GM23338 (cell line): ENCODE measurements at regions not wholly inside any gene's neighbourhood (a gene's known extent, or its start where the extent isn't known, plus 50 kb on each side); places are given as distances from the start of the nearest gene placed in this dataset.

Experiments used
- ATAC-seq: fragments of 200-7000 bp; cut with Tn5 transposase; 3 replicates; pipeline ENCODE4 v1.9.1; 2020
- DNase-seq: peaks from one replicate; pipeline ENCODE4 v3.0.0-alpha.2; 2015; ENCODE audit warnings: low spot score
- H2AFZ ChIP-seq: fragments of 200-600 bp; sonication (generic); 2 replicates; pipeline ENCODE4 v1.8.0; 2016; ENCODE audit warnings: antibody characterized with exemption, mild to moderate bottlenecking, moderate library complexity
- H3F3A ChIP-seq: fragments of 200-600 bp; sonication (generic); replicated peaks from 2 replicates; pipeline ENCODE4 v1.8.0; 2017; ENCODE audit warnings: antibody characterized with exemption, mixed run types, low read depth
- H3K27ac ChIP-seq: fragments of 200-600 bp; sonication (generic); 2 replicates; pipeline ENCODE4 v1.6.1; 2016; ENCODE audit warnings: low read depth
- H3K27me3 ChIP-seq: fragments of 200-600 bp; sonication (generic); 2 replicates; pipeline ENCODE4 v1.8.0; 2016; ENCODE audit warnings: mild to moderate bottlenecking, mixed run types, moderate library complexity; ENCODE audit not compliant: insufficient read depth
- H3K36me3 ChIP-seq: fragments of 200-600 bp; sonication (generic); 2 replicates; pipeline ENCODE4 v1.8.0; 2016; ENCODE audit warnings: mild to moderate bottlenecking; ENCODE audit not compliant: insufficient read depth
- H3K4me1 ChIP-seq: fragments of 200-600 bp; sonication (generic); 2 replicates; pipeline ENCODE4 v1.8.0; 2016; ENCODE audit warnings: mild to moderate bottlenecking, moderate library complexity; ENCODE audit not compliant: insufficient read depth
- H3K4me2 ChIP-seq: fragments of 200-600 bp; sonication (generic); 2 replicates; pipeline ENCODE4 v1.7.1; 2017; ENCODE audit warnings: mixed run types
- H3K4me3 ChIP-seq: fragments of 200-600 bp; sonication (generic); 2 replicates; pipeline ENCODE4 v1.6.1; 2016; ENCODE audit warnings: mixed run types
- H3K79me2 ChIP-seq: fragments of 200-600 bp; sonication (generic); replicated peaks from 2 replicates; pipeline ENCODE4 v1.8.0; 2017; ENCODE audit warnings: mild to moderate bottlenecking; ENCODE audit not compliant: insufficient read depth
- H3K9me2 ChIP-seq: fragments of 200-600 bp; sonication (generic); 2 replicates; pipeline ENCODE4 v1.8.0; 2017; ENCODE audit not compliant: insufficient read depth
- H4K20me1 ChIP-seq: fragments of 200-600 bp; sonication (generic); replicated peaks from 2 replicates; pipeline ENCODE4 v1.8.0; 2017; ENCODE audit warnings: mild to moderate bottlenecking; ENCODE audit not compliant: insufficient read depth
- H3K27ac Mint-ChIP-seq: 2 replicates; pipeline ENCODE4 v1.8.0; 2020; ENCODE audit warnings: inconsistent platforms, mild to moderate bottlenecking, moderate library complexity, mixed read lengths
- H3K27me3 Mint-ChIP-seq: 3 replicates; pipeline ENCODE4 v1.8.0; 2022; ENCODE audit warnings: low read depth, mild to moderate bottlenecking, moderate library complexity, mixed read lengths, inconsistent platforms; ENCODE audit not compliant: insufficient read depth, poor library complexity
- H3K36me3 Mint-ChIP-seq: 3 replicates; pipeline ENCODE4 v1.8.0; 2021; ENCODE audit warnings: low read depth, mild to moderate bottlenecking, inconsistent platforms, moderate library complexity, mixed read lengths
- H3K4me1 Mint-ChIP-seq: 3 replicates; pipeline ENCODE4 v1.8.0; 2020; ENCODE audit warnings: mild to moderate bottlenecking, inconsistent platforms, mixed read lengths
- H3K4me3 Mint-ChIP-seq: 3 replicates; pipeline ENCODE4 v1.8.0; 2021; ENCODE audit warnings: moderate library complexity, mild to moderate bottlenecking, inconsistent platforms, mixed read lengths
- H3K9me3 Mint-ChIP-seq: 3 replicates; pipeline ENCODE4 v1.8.0; 2020; ENCODE audit warnings: moderate library complexity, mild to moderate bottlenecking, inconsistent platforms, mixed read lengths
- EZH2 ChIP-seq: fragments of 200-600 bp; sonication (generic); IDR thresholded peaks from one replicate; pipeline ENCODE4 v1.8.0; 2017; ENCODE audit warnings: antibody characterized with exemption, mild to moderate bottlenecking, low read depth; ENCODE audit not compliant: unreplicated experiment
- JUNB ChIP-seq: IDR thresholded peaks from one replicate; pipeline ENCODE4 v1.6.1; 2016; ENCODE audit warnings: antibody characterized with exemption; ENCODE audit not compliant: unreplicated experiment
- NANOG ChIP-seq: IDR thresholded peaks from 2 replicates; pipeline ENCODE4 v1.6.1; 2016; ENCODE audit warnings: antibody characterized with exemption, borderline replicate concordance
- POLR2AphosphoS5 ChIP-seq: IDR thresholded peaks from 2 replicates; pipeline ENCODE4 v1.6.1; 2016; ENCODE audit warnings: antibody characterized with exemption, low read depth
- STAT1 ChIP-seq: IDR thresholded peaks from one replicate; pipeline ENCODE4 v1.6.1; 2016; ENCODE audit warnings: antibody characterized with exemption; ENCODE audit not compliant: unreplicated experiment
- ZNF114 ChIP-seq: fragments of 250-450 bp; sonication (Bioruptor Pico); IDR thresholded peaks from 2 replicates; pipeline ENCODE4 v1.5.0; 2020; ENCODE audit warnings: mild to moderate bottlenecking, moderate library complexity
- TF ChIP-seq, protein P1 (sequence below): IDR thresholded peaks from 2 replicates; pipeline ENCODE4 v1.6.1; 2016; ENCODE audit warnings: antibody characterized with exemption
- TF ChIP-seq, protein P2 (sequence below): fragments of 250-450 bp; sonication (Bioruptor Pico); IDR thresholded peaks from 2 replicates; pipeline ENCODE4 v1.5.0; 2020; ENCODE audit warnings: mild to moderate bottlenecking, moderate library complexity

DNA sequence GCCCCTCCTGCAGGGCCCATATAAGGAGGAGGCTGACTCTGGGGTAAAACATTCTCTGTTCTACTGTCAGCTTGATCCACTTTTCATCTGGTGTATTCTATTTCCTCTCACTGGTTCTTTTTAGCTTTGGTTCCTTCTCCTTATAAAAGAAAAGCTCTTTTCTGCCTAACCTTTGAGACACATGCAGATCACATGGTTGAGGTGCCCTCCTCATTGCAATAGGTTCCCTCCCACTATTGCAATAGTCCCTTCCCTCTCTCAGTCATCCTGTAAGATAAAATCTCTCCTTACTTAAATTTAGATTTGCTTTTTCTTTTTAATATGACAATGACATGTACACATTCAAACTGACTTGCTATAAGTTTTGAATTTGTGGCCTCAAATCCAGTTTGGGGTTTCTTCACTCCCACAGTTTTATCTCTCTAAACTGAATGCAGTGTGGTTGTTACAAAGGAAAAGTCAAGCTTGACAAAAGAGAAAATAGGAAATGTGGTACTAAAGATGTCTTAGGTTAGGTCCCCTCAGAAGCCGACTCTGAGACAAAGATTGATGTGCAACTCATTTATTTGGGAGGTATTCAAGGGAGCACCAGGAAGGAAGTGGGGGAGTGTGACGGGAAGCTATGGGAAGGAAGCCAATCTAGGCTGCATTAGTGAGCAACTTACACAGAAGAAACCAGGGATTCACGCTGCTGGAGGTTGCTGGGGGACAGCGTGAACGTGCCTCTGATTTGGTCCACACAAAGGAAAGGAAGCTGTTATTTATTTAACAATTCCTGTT, 127.6 kb upstream of the LINC00305 start (continued):
- no peak for TF ChIP-seq POLR2AphosphoS5
- TF ChIP-seq EZH2, result no peak
- no peak for TF ChIP-seq STAT1

DNA sequence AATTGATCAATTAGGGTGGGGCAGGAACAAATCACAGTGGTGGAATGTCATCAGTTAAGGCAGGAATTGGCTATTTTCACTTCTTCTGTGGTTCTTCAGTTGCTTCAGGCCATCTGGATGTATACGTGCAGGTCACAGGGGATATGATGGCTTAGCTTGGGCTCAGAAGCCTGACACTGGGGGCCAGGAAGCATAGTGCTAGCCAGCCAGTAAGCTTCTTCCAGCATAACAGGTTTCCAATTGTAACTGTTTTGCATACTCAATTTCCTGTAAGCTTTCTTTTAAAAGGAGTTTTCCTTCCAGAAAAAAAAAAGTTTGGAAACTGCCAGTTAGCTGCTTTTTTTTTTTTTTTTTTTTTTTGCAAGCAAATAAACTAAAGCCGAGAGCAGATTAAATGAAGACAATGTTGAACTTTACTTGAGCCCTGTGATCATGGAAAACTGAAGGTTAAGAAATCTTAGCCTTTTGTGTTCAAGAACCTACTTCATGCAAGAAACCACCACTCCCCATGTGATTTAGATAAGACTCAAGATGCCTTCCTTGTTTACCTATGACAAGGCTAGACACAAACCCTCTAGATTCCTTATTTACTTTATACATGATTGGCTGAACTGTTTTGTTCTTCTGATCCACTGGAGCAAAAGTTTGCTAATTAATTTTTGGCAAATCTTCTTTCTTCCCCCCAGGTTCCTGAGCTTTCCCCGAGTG, 126.9 kb upstream of the LINC00305 start:
- H3K79me2 ChIP-seq, result no peaks in the 10 kb centered on the region
- no peak for DNase-seq
- TF ChIP-seq, protein P1, sequence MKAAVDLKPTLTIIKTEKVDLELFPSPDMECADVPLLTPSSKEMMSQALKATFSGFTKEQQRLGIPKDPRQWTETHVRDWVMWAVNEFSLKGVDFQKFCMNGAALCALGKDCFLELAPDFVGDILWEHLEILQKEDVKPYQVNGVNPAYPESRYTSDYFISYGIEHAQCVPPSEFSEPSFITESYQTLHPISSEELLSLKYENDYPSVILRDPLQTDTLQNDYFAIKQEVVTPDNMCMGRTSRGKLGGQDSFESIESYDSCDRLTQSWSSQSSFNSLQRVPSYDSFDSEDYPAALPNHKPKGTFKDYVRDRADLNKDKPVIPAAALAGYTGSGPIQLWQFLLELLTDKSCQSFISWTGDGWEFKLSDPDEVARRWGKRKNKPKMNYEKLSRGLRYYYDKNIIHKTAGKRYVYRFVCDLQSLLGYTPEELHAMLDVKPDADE, result no peak
- no peak for ATAC-seq
- peaks cover 29% of the 10 kb centered on the region for H3K4me1 ChIP-seq
- H3K9me3 Mint-ChIP-seq, result peaks cover 29% of the 10 kb centered on the region
- H3K27ac ChIP-seq, result peak overlapping the region; percentile 87; the same call in 1 of the 2 replicates
- peaks cover 11% of the 10 kb centered on the region for H3K9me2 ChIP-seq
- 0 out of 2 replicates have a peak overlapping the region, but pooled peaks have one; percentile 2 for H3K4me2 ChIP-seq
- no peaks in the 10 kb centered on the region for H3K36me3 ChIP-seq
- H3K27me3 Mint-ChIP-seq, result peaks cover 5% of the 10 kb centered on the region
- no peaks in the 10 kb centered on the region for H3K27me3 ChIP-seq
- no peak overlapping the region for H3K4me3 ChIP-seq
- peaks cover 52% of the 10 kb centered on the region for H3K4me1 Mint-ChIP-seq
- peaks cover 5% of the 10 kb centered on the region; the same call in 1 of the 2 replicates for H3F3A ChIP-seq
- H3K27ac Mint-ChIP-seq, result peak overlapping the region; percentile 93
- no peak overlapping the region for H3K4me3 Mint-ChIP-seq
- no peaks in the 10 kb centered on the region for H4K20me1 ChIP-seq
- H3K36me3 Mint-ChIP-seq, result peaks cover 41% of the 10 kb centered on the region
- H2AFZ ChIP-seq, result no peak overlapping the region

DNA sequence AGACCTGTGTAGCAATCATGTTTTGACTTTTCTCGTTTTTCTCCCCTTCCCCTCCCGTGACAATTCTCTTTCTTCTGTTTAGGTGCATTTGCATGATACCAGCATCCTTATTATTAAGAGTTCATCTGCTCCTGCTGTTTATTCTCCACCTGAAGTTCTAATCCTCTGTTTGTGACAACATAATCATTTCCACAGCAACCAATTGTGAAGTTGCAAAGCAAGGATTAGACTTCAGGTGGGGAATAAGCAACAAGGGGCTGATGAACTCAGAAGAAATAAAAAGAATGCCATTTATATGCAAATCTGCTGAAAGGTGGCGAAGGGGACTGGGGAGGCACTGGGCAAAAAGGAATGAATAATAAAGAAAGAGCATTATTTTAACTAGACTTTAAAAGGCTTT, 124.8 kb upstream of the LINC00305 start:
- TF ChIP-seq NANOG (peak; percentile 36; the same call in 1 of the 2 replicates), ZNF114 (no peak), JUNB (no peak)
- TF ChIP-seq, protein P1, result no peak
- TF ChIP-seq, protein P2, sequence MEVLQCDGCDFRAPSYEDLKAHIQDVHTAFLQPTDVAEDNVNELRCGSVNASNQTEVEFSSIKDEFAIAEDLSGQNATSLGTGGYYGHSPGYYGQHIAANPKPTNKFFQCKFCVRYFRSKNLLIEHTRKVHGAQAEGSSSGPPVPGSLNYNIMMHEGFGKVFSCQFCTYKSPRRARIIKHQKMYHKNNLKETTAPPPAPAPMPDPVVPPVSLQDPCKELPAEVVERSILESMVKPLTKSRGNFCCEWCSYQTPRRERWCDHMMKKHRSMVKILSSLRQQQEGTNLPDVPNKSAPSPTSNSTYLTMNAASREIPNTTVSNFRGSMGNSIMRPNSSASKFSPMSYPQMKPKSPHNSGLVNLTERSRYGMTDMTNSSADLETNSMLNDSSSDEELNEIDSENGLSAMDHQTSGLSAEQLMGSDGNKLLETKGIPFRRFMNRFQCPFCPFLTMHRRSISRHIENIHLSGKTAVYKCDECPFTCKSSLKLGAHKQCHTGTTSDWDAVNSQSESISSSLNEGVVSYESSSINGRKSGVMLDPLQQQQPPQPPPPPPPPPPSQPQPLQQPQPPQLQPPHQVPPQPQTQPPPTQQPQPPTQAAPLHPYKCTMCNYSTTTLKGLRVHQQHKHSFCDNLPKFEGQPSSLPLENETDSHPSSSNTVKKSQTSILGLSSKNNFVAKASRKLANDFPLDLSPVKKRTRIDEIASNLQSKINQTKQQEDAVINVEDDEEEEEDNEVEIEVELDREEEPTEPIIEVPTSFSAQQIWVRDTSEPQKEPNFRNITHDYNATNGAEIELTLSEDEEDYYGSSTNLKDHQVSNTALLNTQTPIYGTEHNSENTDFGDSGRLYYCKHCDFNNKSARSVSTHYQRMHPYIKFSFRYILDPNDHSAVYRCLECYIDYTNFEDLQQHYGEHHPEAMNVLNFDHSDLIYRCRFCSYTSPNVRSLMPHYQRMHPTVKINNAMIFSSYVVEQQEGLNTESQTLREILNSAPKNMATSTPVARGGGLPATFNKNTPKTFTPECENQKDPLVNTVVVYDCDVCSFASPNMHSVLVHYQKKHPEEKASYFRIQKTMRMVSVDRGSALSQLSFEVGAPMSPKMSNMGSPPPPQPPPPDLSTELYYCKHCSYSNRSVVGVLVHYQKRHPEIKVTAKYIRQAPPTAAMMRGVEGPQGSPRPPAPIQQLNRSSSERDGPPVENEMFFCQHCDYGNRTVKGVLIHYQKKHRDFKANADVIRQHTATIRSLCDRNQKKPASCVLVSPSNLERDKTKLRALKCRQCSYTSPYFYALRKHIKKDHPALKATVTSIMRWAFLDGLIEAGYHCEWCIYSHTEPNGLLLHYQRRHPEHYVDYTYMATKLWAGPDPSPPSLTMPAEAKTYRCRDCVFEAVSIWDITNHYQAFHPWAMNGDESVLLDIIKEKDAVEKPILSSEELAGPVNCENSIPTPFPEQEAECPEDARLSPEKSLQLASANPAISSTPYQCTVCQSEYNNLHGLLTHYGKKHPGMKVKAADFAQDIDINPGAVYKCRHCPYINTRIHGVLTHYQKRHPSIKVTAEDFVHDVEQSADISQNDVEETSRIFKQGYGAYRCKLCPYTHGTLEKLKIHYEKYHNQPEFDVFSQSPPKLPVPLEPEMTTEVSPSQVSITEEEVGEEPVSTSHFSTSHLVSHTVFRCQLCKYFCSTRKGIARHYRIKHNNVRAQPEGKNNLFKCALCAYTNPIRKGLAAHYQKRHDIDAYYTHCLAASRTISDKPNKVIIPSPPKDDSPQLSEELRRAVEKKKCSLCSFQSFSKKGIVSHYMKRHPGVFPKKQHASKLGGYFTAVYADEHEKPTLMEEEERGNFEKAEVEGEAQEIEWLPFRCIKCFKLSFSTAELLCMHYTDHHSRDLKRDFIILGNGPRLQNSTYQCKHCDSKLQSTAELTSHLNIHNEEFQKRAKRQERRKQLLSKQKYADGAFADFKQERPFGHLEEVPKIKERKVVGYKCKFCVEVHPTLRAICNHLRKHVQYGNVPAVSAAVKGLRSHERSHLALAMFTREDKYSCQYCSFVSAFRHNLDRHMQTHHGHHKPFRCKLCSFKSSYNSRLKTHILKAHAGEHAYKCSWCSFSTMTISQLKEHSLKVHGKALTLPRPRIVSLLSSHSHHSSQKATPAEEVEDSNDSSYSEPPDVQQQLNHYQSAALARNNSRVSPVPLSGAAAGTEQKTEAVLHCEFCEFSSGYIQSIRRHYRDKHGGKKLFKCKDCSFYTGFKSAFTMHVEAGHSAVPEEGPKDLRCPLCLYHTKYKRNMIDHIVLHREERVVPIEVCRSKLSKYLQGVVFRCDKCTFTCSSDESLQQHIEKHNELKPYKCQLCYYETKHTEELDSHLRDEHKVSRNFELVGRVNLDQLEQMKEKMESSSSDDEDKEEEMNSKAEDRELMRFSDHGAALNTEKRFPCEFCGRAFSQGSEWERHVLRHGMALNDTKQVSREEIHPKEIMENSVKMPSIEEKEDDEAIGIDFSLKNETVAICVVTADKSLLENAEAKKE (CRISPR knock-in tag), result 0 out of 2 replicates have a peak, but pooled peaks have one; percentile 20
- Histone ChIP-seq H4K20me1 (no peaks in the 10 kb centered on the region), H3K79me2 (no peaks in the 10 kb centered on the region), H3K36me3 (no peaks in the 10 kb centered on the region), H3K4me3 (no peak overlapping the region), H2AFZ (no peak overlapping the region), H3F3A (peaks cover 5% of the 10 kb centered on the region; the same call in 1 of the 2 replicates), H3K27ac (peak overlapping the region; percentile 87), H3K27me3 (no peaks in the 10 kb centered on the region), H3K9me2 (peaks cover 11% of the 10 kb centered on the region), H3K4me2 (0 out of 2 replicates have a peak overlapping the region, but pooled peaks have one; percentile 31), H3K4me1 (peaks cover 29% of the 10 kb centered on the region)
- ATAC-seq (peak; percentile 91), DNase-seq (peak; percentile 75)
- H3K4me3 Mint-ChIP-seq, result 0 out of 3 replicates have a peak overlapping the region, but pooled peaks have one; percentile 1
- H3K9me3 Mint-ChIP-seq, result peaks cover 11% of the 10 kb centered on the region; the same call in 2 of the 3 replicates
- H3K27me3 Mint-ChIP-seq, result peaks cover 8% of the 10 kb centered on the region
- H3K27ac Mint-ChIP-seq, result peak overlapping the region; percentile 93
- H3K36me3 Mint-ChIP-seq, result peaks cover 26% of the 10 kb centered on the region
- H3K4me1 Mint-ChIP-seq, result peaks cover 63% of the 10 kb centered on the region
